ENCODE measurements at regions not wholly inside any gene's neighbourhood (a gene's known extent, or its start where the extent isn't known, plus 50 kb on each side); places are given as distances from the start of the nearest gene placed in this dataset.
"Not testable (repeated sequence)": the region's sequence is repeated elsewhere in the genome, so short reads cannot be mapped to it uniquely, and the experiment has no call there.

DNA sequence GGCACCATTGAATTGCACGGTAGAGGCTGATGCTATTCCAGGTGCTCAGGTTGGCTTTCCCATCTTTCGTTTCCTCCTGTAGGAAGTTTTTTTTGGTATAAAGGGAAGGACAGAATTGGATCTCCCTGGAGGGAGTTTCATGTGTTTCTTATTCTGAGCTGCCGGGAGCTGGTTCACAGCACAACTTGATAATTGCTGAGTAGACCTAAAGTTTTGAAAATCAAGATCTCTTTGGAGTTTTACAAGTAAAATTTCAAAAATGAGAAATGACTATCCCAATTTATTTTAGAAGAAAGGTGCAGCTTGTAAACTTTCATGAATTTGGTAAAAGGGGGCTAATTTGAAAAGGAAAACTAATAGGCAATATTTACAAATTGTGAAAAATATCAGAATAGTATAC lies 125.2 kb upstream of the ESR1 start:
- WGBS, 2 donors, result 63 to 69% methylated on average over 3 of the region's 3 CpGs
- no peak overlapping the region for H3K4me3 ChIP-seq (ENCODE audit: low read depth in 1 of 2, low read length in 2 of 2)
- no peaks in the 10 kb centered on the region for H3K36me3 ChIP-seq (ENCODE audit: control insufficient read depth in 2 of 2, insufficient read depth in 2 of 2, low read length in 1 of 2)
- H3K9me3 ChIP-seq (ENCODE audit: control insufficient read depth in 2 of 2, insufficient read depth in 1 of 2, low read depth in 1 of 2, low read length in 1 of 2), result no peaks in the 10 kb centered on the region
- H3K4me1 ChIP-seq (ENCODE audit: control insufficient read depth in 2 of 2, insufficient read depth in 2 of 2, low read length in 1 of 2), result peaks cover 1 to 5% of the 10 kb centered on the region in 2 donors
- H3K27ac ChIP-seq (ENCODE audit: low read depth in 2 of 2, low read length in 1 of 2), result no peak overlapping the region
- H3K27me3 ChIP-seq (ENCODE audit: control insufficient read depth in 1 of 2, insufficient read depth in 2 of 2, low read length in 2 of 2), result no peaks in the 10 kb centered on the region

DNA sequence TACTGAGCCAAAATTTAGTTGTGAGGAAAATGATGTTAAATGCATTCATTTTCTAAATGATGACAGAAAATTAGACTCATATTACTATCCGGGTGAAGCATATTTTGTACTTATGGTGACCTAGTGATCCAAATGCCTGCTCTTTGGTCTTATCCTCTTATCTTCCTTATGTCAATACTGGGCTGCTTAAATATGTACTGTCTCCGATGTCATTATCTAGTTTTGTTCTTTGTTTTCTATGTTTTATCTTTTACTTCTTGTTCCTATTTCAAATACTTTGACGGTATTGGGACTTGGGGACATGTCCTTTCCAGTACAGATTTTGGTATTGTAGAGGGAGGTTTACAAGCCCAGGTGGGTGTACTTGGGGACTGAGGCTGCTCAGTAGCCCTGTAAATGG lies 124.6 kb upstream of the ESR1 start:
- WGBS, 2 donors, result 63 to 78% methylated on average over 3 of the region's 3 CpGs
- H3K36me3 ChIP-seq (ENCODE audit: control insufficient read depth in 2 of 2, insufficient read depth in 2 of 2, low read length in 1 of 2), result no peaks in the 10 kb centered on the region
- H3K4me1 ChIP-seq (ENCODE audit: control insufficient read depth in 2 of 2, insufficient read depth in 2 of 2, low read length in 1 of 2), result peaks cover 1 to 5% of the 10 kb centered on the region in 2 donors
- no peaks in the 10 kb centered on the region for H3K9me3 ChIP-seq (ENCODE audit: control insufficient read depth in 2 of 2, insufficient read depth in 1 of 2, low read depth in 1 of 2, low read length in 1 of 2)
- H3K27me3 ChIP-seq (ENCODE audit: control insufficient read depth in 1 of 2, insufficient read depth in 2 of 2, low read length in 2 of 2), result no peaks in the 10 kb centered on the region
- no peak overlapping the region for H3K4me3 ChIP-seq (ENCODE audit: low read depth in 1 of 2, low read length in 2 of 2)
- H3K27ac ChIP-seq (ENCODE audit: low read depth in 2 of 2, low read length in 1 of 2), result no peak overlapping the region

DNA sequence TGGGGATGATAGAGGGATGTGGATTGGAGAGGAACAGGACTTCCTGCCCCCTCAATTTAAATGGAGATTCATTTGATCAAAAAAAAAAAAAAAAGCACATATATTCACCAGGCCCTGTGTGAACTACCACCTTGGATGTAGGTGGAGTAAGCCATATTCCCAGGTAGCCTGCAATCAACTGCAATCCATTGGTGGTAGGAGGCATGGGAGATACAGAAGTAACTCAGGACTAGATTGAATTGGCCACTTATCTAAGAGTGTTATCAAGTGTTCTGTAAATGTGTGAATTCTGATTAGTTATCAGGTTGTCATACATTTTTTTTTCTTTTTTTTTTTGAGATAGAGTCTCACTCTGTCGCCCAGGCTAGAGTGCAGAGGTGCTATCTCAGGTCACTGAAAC lies 124.1 kb upstream of the ESR1 start:
- Histone ChIP-seq H3K4me1 (ENCODE audit: control insufficient read depth in 2 of 2, insufficient read depth in 2 of 2, low read length in 1 of 2) (peaks cover 1 to 5% of the 10 kb centered on the region in 2 donors), H3K4me3 (ENCODE audit: low read depth in 1 of 2, low read length in 2 of 2) (no peak overlapping the region), H3K27ac (ENCODE audit: low read depth in 2 of 2, low read length in 1 of 2) (no peak overlapping the region), H3K27me3 (ENCODE audit: control insufficient read depth in 1 of 2, insufficient read depth in 2 of 2, low read length in 2 of 2) (no peaks in the 10 kb centered on the region), H3K36me3 (ENCODE audit: control insufficient read depth in 2 of 2, insufficient read depth in 2 of 2, low read length in 1 of 2) (no peaks in the 10 kb centered on the region), H3K9me3 (ENCODE audit: control insufficient read depth in 2 of 2, insufficient read depth in 1 of 2, low read depth in 1 of 2, low read length in 1 of 2) (no peaks in the 10 kb centered on the region)
- 71 to 81% methylated on average over 1 of the region's 1 CpG for WGBS, 2 donors

DNA sequence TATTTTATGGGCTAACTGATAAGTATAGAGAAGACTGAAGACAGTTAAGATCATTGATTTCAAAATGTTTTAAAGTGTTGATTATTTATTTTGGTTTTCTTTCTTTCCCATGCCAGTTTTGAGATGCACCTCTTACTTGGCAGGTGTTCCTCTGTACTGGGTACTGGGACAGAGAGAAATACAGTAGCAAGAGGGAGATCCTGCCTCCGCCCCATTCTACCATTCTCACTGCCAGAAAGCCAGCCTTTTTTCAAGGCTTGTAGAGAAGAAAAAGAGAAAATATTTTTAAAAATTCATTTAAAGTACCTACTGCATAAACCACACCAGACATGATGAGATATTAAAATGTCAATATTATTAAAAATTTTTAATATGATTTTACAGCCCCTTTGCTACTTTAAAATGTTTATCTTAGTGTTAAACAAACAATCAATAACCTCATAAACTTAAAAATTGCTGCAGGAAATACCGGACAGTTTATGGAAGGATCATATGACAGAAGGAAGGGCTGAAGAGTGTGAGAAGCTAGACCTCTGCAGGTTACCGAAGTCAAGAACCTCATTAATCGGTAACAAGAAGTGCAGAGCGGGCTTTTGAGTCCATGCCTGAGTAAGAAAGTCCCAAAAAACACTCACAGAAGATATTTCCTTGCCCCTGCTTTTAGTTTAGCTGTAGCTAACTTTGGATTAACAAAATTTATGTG lies 117.8 kb upstream of the ESR1 start:
- Histone ChIP-seq H3K27ac (ENCODE audit: low read depth in 2 of 2, low read length in 1 of 2) (no peak overlapping the region), H3K4me1 (ENCODE audit: control insufficient read depth in 2 of 2, insufficient read depth in 2 of 2, low read length in 1 of 2) (no peaks in the 10 kb centered on the region), H3K4me3 (ENCODE audit: low read depth in 1 of 2, low read length in 2 of 2) (no peak overlapping the region), H3K36me3 (ENCODE audit: control insufficient read depth in 2 of 2, insufficient read depth in 2 of 2, low read length in 1 of 2) (no peaks in the 10 kb centered on the region), H3K9me3 (ENCODE audit: control insufficient read depth in 2 of 2, insufficient read depth in 1 of 2, low read depth in 1 of 2, low read length in 1 of 2) (no peaks in the 10 kb centered on the region), H3K27me3 (ENCODE audit: control insufficient read depth in 1 of 2, insufficient read depth in 2 of 2, low read length in 2 of 2) (no peaks in the 10 kb centered on the region)
- WGBS, 2 donors, result 76 to 80% methylated on average over 5 of the region's 5 CpGs

GRCh38 chr6:151690303-151690702 lies 117.2 kb upstream of the ESR1 start:
- H3K27me3 ChIP-seq (ENCODE audit: control insufficient read depth in 1 of 2, insufficient read depth in 2 of 2, low read length in 2 of 2), result no peaks in the 10 kb centered on the region
- no peak overlapping the region for H3K27ac ChIP-seq (ENCODE audit: low read depth in 2 of 2, low read length in 1 of 2)
- H3K4me1 ChIP-seq (ENCODE audit: control insufficient read depth in 2 of 2, insufficient read depth in 2 of 2, low read length in 1 of 2), result no peaks in the 10 kb centered on the region
- WGBS, 2 donors, result 56 to 59% methylated on average over 4 of the region's 4 CpGs
- H3K9me3 ChIP-seq (ENCODE audit: control insufficient read depth in 2 of 2, insufficient read depth in 1 of 2, low read depth in 1 of 2, low read length in 1 of 2), result no peaks in the 10 kb centered on the region
- no peak overlapping the region for H3K4me3 ChIP-seq (ENCODE audit: low read depth in 1 of 2, low read length in 2 of 2)
- no peaks in the 10 kb centered on the region for H3K36me3 ChIP-seq (ENCODE audit: control insufficient read depth in 2 of 2, insufficient read depth in 2 of 2, low read length in 1 of 2)

DNA sequence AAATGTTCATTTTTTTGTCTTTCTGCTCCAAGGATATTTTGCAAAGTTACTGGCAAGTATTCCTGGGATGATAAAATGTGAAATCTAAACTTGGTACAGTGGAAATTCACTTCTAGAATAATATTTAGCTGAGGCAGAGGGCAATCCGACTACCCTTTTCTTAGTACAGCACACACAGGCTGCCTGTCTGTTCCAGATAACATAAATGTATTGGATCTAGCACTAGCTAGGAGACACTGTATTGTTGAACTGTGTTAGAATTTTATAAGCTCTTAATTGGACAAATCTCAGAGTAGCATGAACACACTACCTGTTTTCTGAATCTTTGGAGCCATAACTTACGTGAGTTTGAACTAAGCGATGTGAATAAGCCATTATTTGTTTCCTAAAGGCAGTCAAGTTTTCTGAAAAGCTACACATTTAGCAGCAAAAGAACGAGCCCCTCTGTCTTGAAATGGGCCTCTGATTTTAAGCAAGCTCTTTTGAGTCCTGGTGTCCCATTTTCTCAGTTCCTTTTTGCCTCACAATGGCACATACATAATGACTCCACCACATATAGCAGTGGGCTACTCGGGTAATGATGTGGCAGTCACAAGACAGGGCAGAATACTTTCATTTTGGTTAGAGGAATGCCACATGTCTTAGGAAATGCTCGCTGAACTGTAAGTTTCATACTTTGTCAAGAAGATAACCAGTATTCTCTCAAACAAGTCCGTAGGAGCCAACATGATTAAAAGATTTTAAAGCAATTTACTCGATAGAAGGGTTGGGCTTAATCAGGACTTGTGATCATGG lies 116.5 kb upstream of the ESR1 start:
- H3K27ac ChIP-seq (ENCODE audit: low read depth in 2 of 2, low read length in 1 of 2), result no peak overlapping the region
- no peaks in the 10 kb centered on the region for H3K4me1 ChIP-seq (ENCODE audit: control insufficient read depth in 2 of 2, insufficient read depth in 2 of 2, low read length in 1 of 2)
- H3K4me3 ChIP-seq (ENCODE audit: low read depth in 1 of 2, low read length in 2 of 2), result no peak overlapping the region
- WGBS, 2 donors, result 59 to 60% methylated on average over 8 of the region's 8 CpGs
- H3K9me3 ChIP-seq (ENCODE audit: control insufficient read depth in 2 of 2, insufficient read depth in 1 of 2, low read depth in 1 of 2, low read length in 1 of 2), result no peaks in the 10 kb centered on the region
- no peaks in the 10 kb centered on the region for H3K36me3 ChIP-seq (ENCODE audit: control insufficient read depth in 2 of 2, insufficient read depth in 2 of 2, low read length in 1 of 2)
- H3K27me3 ChIP-seq (ENCODE audit: control insufficient read depth in 1 of 2, insufficient read depth in 2 of 2, low read length in 2 of 2), result no peaks in the 10 kb centered on the region

GRCh38 chr6:151692216-151692615 lies 115.3 kb upstream of the ESR1 start:
- Histone ChIP-seq H3K9me3 (ENCODE audit: control insufficient read depth in 2 of 2, insufficient read depth in 1 of 2, low read depth in 1 of 2, low read length in 1 of 2) (no peaks in the 10 kb centered on the region), H3K27ac (ENCODE audit: low read depth in 2 of 2, low read length in 1 of 2) (no peak overlapping the region), H3K4me3 (ENCODE audit: low read depth in 1 of 2, low read length in 2 of 2) (no peak overlapping the region), H3K4me1 (ENCODE audit: control insufficient read depth in 2 of 2, insufficient read depth in 2 of 2, low read length in 1 of 2) (no peaks in the 10 kb centered on the region), H3K36me3 (ENCODE audit: control insufficient read depth in 2 of 2, insufficient read depth in 2 of 2, low read length in 1 of 2) (no peaks in the 10 kb centered on the region), H3K27me3 (ENCODE audit: control insufficient read depth in 1 of 2, insufficient read depth in 2 of 2, low read length in 2 of 2) (no peaks in the 10 kb centered on the region)
- WGBS, 2 donors, result 42 to 55% methylated on average over 4 of the region's 4 CpGs

DNA sequence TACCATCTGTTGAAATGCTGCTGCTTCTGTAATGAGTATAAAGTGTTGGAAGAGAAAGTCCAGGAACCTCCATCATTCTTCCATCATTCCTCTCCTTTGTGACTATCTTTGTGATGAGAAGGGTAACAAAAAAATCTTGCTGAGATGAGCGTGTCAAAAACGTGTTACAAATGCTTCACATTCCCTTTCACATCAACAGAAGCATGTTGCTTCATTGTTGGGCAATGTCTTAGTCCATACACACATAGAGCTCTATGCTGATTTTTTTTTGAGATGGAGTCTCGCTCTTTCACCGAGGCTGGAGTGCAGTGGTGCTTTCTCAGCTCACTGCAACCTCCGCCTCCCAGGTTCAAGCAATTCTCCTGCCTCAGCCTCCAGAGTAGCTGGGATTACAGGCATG lies 114.1 kb upstream of the ESR1 start:
- Histone ChIP-seq H3K27ac (ENCODE audit: low read depth in 2 of 2, low read length in 1 of 2) (no peak overlapping the region), H3K36me3 (ENCODE audit: control insufficient read depth in 2 of 2, insufficient read depth in 2 of 2, low read length in 1 of 2) (no peaks in the 10 kb centered on the region), H3K4me3 (ENCODE audit: low read depth in 1 of 2, low read length in 2 of 2) (no peak overlapping the region), H3K27me3 (ENCODE audit: control insufficient read depth in 1 of 2, insufficient read depth in 2 of 2, low read length in 2 of 2) (no peaks in the 10 kb centered on the region), H3K4me1 (ENCODE audit: control insufficient read depth in 2 of 2, insufficient read depth in 2 of 2, low read length in 1 of 2) (no peaks in the 10 kb centered on the region), H3K9me3 (ENCODE audit: control insufficient read depth in 2 of 2, insufficient read depth in 1 of 2, low read depth in 1 of 2, low read length in 1 of 2) (no peaks in the 10 kb centered on the region)
- 91 to 92% methylated on average over 5 of the region's 5 CpGs for WGBS, 2 donors

- H3K4me1 ChIP-seq (ENCODE audit: control insufficient read depth in 2 of 2, insufficient read depth in 2 of 2, low read length in 1 of 2), result no peaks in the 10 kb centered on the region
- no peak overlapping the region for H3K4me3 ChIP-seq (ENCODE audit: low read depth in 1 of 2, low read length in 2 of 2)
- no peaks in the 10 kb centered on the region for H3K36me3 ChIP-seq (ENCODE audit: control insufficient read depth in 2 of 2, insufficient read depth in 2 of 2, low read length in 1 of 2)
- no peaks in the 10 kb centered on the region for H3K9me3 ChIP-seq (ENCODE audit: control insufficient read depth in 2 of 2, insufficient read depth in 1 of 2, low read depth in 1 of 2, low read length in 1 of 2)
- no peaks in the 10 kb centered on the region for H3K27me3 ChIP-seq (ENCODE audit: control insufficient read depth in 1 of 2, insufficient read depth in 2 of 2, low read length in 2 of 2)
- no peak overlapping the region for H3K27ac ChIP-seq (ENCODE audit: low read depth in 2 of 2, low read length in 1 of 2)
These were observed 112.3 kb upstream of the ESR1 start for GRCh38 chr6:151695156-151695555.

DNA sequence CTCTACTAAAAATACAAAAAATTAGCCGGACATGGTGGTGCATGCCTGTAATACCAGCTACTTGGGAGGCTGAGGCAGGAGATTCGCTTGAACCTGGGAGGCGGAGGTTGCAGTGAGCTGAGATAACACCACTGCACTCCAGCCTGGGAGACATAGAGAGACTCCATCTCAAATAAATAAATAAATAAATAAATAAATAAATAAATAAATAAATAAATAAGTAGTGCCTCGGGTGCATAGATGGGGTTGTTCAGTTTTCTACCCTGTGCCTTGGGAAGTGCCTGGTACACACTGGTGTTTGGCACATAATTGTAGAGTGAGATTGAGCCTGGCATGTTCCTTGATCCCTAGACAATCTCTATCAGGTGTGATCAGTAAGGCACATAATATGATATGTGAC lies 111.2 kb upstream of the ESR1 start:
- not testable (repeated sequence) for H3K36me3 ChIP-seq (ENCODE audit: control insufficient read depth in 2 of 2, insufficient read depth in 2 of 2, low read length in 1 of 2)
- 91 to 97% methylated on average over 4 of the region's 4 CpGs for WGBS, 2 donors

More for the DNA sequence above, 111.2 kb upstream of the ESR1 start:
- not testable (repeated sequence) for H3K27me3 ChIP-seq (ENCODE audit: control insufficient read depth in 1 of 2, insufficient read depth in 2 of 2, low read length in 2 of 2); H3K27ac ChIP-seq (ENCODE audit: low read depth in 2 of 2, low read length in 1 of 2); H3K9me3 ChIP-seq (ENCODE audit: control insufficient read depth in 2 of 2, insufficient read depth in 1 of 2, low read depth in 1 of 2, low read length in 1 of 2); H3K4me1 ChIP-seq (ENCODE audit: control insufficient read depth in 2 of 2, insufficient read depth in 2 of 2, low read length in 1 of 2); H3K4me3 ChIP-seq (ENCODE audit: low read depth in 1 of 2, low read length in 2 of 2)

All from esophagus (tissue), 2 donors.